GM23338 (cell line): ENCODE measurements at regions not wholly inside any gene's neighbourhood (a gene's known extent, or its start where the extent isn't known, plus 50 kb on each side); places are given as distances from the start of the nearest gene placed in this dataset.

Source experiments
- ATAC-seq: fragments of 200-7000 bp; cut with Tn5 transposase; 3 replicates; pipeline ENCODE4 v1.9.1; 2020
- DNase-seq: peaks from one replicate; pipeline ENCODE4 v3.0.0-alpha.2; 2015; ENCODE audit warnings: low spot score
- H2AFZ ChIP-seq: fragments of 200-600 bp; sonication (generic); 2 replicates; pipeline ENCODE4 v1.8.0; 2016; ENCODE audit warnings: antibody characterized with exemption, mild to moderate bottlenecking, moderate library complexity
- H3F3A ChIP-seq: fragments of 200-600 bp; sonication (generic); replicated peaks from 2 replicates; pipeline ENCODE4 v1.8.0; 2017; ENCODE audit warnings: antibody characterized with exemption, mixed run types, low read depth
- H3K27ac ChIP-seq: fragments of 200-600 bp; sonication (generic); 2 replicates; pipeline ENCODE4 v1.6.1; 2016; ENCODE audit warnings: low read depth
- H3K27me3 ChIP-seq: fragments of 200-600 bp; sonication (generic); 2 replicates; pipeline ENCODE4 v1.8.0; 2016; ENCODE audit warnings: mild to moderate bottlenecking, mixed run types, moderate library complexity; ENCODE audit not compliant: insufficient read depth
- H3K36me3 ChIP-seq: fragments of 200-600 bp; sonication (generic); 2 replicates; pipeline ENCODE4 v1.8.0; 2016; ENCODE audit warnings: mild to moderate bottlenecking; ENCODE audit not compliant: insufficient read depth
- H3K4me1 ChIP-seq: fragments of 200-600 bp; sonication (generic); 2 replicates; pipeline ENCODE4 v1.8.0; 2016; ENCODE audit warnings: mild to moderate bottlenecking, moderate library complexity; ENCODE audit not compliant: insufficient read depth
- H3K4me2 ChIP-seq: fragments of 200-600 bp; sonication (generic); 2 replicates; pipeline ENCODE4 v1.7.1; 2017; ENCODE audit warnings: mixed run types
- H3K4me3 ChIP-seq: fragments of 200-600 bp; sonication (generic); 2 replicates; pipeline ENCODE4 v1.6.1; 2016; ENCODE audit warnings: mixed run types
- H3K79me2 ChIP-seq: fragments of 200-600 bp; sonication (generic); replicated peaks from 2 replicates; pipeline ENCODE4 v1.8.0; 2017; ENCODE audit warnings: mild to moderate bottlenecking; ENCODE audit not compliant: insufficient read depth
- H3K9me2 ChIP-seq: fragments of 200-600 bp; sonication (generic); 2 replicates; pipeline ENCODE4 v1.8.0; 2017; ENCODE audit not compliant: insufficient read depth
- H4K20me1 ChIP-seq: fragments of 200-600 bp; sonication (generic); replicated peaks from 2 replicates; pipeline ENCODE4 v1.8.0; 2017; ENCODE audit warnings: mild to moderate bottlenecking; ENCODE audit not compliant: insufficient read depth
- H3K27ac Mint-ChIP-seq: 2 replicates; pipeline ENCODE4 v1.8.0; 2020; ENCODE audit warnings: inconsistent platforms, mild to moderate bottlenecking, moderate library complexity, mixed read lengths
- H3K27me3 Mint-ChIP-seq: 3 replicates; pipeline ENCODE4 v1.8.0; 2022; ENCODE audit warnings: low read depth, mild to moderate bottlenecking, moderate library complexity, mixed read lengths, inconsistent platforms; ENCODE audit not compliant: insufficient read depth, poor library complexity
- H3K36me3 Mint-ChIP-seq: 3 replicates; pipeline ENCODE4 v1.8.0; 2021; ENCODE audit warnings: low read depth, mild to moderate bottlenecking, inconsistent platforms, moderate library complexity, mixed read lengths
- H3K4me1 Mint-ChIP-seq: 3 replicates; pipeline ENCODE4 v1.8.0; 2020; ENCODE audit warnings: mild to moderate bottlenecking, inconsistent platforms, mixed read lengths
- H3K4me3 Mint-ChIP-seq: 3 replicates; pipeline ENCODE4 v1.8.0; 2021; ENCODE audit warnings: moderate library complexity, mild to moderate bottlenecking, inconsistent platforms, mixed read lengths
- H3K9me3 Mint-ChIP-seq: 3 replicates; pipeline ENCODE4 v1.8.0; 2020; ENCODE audit warnings: moderate library complexity, mild to moderate bottlenecking, inconsistent platforms, mixed read lengths
- CREB1 ChIP-seq: fragments of 250-450 bp; sonication (Bioruptor Pico); IDR thresholded peaks from 2 replicates; pipeline ENCODE4 v1.5.0; 2020; ENCODE audit warnings: low read depth, mild to moderate bottlenecking, moderate library complexity
- EZH2 ChIP-seq: fragments of 200-600 bp; sonication (generic); IDR thresholded peaks from one replicate; pipeline ENCODE4 v1.8.0; 2017; ENCODE audit warnings: antibody characterized with exemption, mild to moderate bottlenecking, low read depth; ENCODE audit not compliant: unreplicated experiment
- EZH2phosphoT487 ChIP-seq: fragments of 200-600 bp; sonication (generic); IDR thresholded peaks from one replicate; pipeline ENCODE4 v1.8.1; 2018; ENCODE audit warnings: antibody characterized with exemption; ENCODE audit not compliant: unreplicated experiment
- JUNB ChIP-seq: IDR thresholded peaks from one replicate; pipeline ENCODE4 v1.6.1; 2016; ENCODE audit warnings: antibody characterized with exemption; ENCODE audit not compliant: unreplicated experiment
- NANOG ChIP-seq: IDR thresholded peaks from 2 replicates; pipeline ENCODE4 v1.6.1; 2016; ENCODE audit warnings: antibody characterized with exemption, borderline replicate concordance
- POLR2AphosphoS5 ChIP-seq: IDR thresholded peaks from 2 replicates; pipeline ENCODE4 v1.6.1; 2016; ENCODE audit warnings: antibody characterized with exemption, low read depth
- STAT1 ChIP-seq: IDR thresholded peaks from one replicate; pipeline ENCODE4 v1.6.1; 2016; ENCODE audit warnings: antibody characterized with exemption; ENCODE audit not compliant: unreplicated experiment
- ZNF114 ChIP-seq: fragments of 250-450 bp; sonication (Bioruptor Pico); IDR thresholded peaks from 2 replicates; pipeline ENCODE4 v1.5.0; 2020; ENCODE audit warnings: mild to moderate bottlenecking, moderate library complexity
- ZNF331 ChIP-seq: fragments of 250-450 bp; sonication (Bioruptor Pico); IDR thresholded peaks from 2 replicates; pipeline ENCODE4 v1.5.0; 2020; ENCODE audit warnings: low read depth, mild to moderate bottlenecking, moderate library complexity
- ZNF462 ChIP-seq: fragments of 250-450 bp; sonication (Bioruptor Pico); IDR thresholded peaks from 2 replicates; pipeline ENCODE4 v1.5.0; 2020; ENCODE audit warnings: mild to moderate bottlenecking, moderate library complexity
- TF ChIP-seq, protein P1 (sequence below): IDR thresholded peaks from 2 replicates; pipeline ENCODE4 v1.6.1; 2016; ENCODE audit warnings: antibody characterized with exemption
- TF ChIP-seq, protein P2 (sequence below), 2 experiments: fragments of 200-600 bp in 1 of 2; sonication (generic) in 1 of 2; conservative IDR thresholded peaks; 2 replicates each; pipeline versions ENCODE4 v1.5.1 to v1.6.1; 2016 to 2017; ENCODE audit warnings: antibody characterized with exemption in 2 of 2, low read depth in 2 of 2, mild to moderate bottlenecking in 2 of 2, moderate library complexity in 1 of 2
- TF ChIP-seq, protein P3 (sequence below): IDR thresholded peaks from one replicate; pipeline ENCODE4 v1.6.1; 2018; ENCODE audit warnings: antibody characterized with exemption; ENCODE audit not compliant: unreplicated experiment

DNA sequence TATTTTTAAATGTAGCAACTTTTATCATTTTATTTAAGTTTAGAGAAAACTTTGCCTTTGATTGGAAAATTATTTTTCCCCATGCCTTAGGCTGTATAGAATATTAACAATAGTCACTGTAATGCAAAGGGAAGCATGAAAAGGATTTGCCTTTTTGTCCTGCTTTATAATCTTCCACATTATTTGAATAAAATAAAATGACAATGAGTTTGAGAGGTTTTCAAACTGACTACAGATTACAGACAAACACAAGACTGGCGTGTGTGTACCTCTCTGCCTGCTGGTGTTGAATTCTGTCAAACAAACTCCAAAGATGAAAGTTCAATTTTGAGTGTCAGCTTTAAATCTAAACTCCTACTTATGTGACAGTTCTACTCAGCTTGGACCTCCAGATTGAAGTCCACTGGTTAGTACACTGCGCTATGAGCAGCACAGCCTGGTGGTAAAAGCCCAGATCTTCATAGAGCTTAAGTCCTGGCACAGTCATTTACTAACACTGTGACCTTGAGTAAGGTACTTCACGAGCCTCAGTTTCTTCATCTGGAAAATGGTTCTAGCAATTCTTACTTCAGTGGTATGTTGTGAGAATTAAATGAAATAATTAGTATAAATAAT lies 98.3 kb upstream of the CPNE8 start:
- H3K9me2 ChIP-seq, result no peaks in the 10 kb centered on the region
- DNase-seq, result peak; percentile 15
- H2AFZ ChIP-seq, result no peak overlapping the region
- H3K36me3 ChIP-seq, result no peaks in the 10 kb centered on the region
- H3K36me3 Mint-ChIP-seq, result no peaks in the 10 kb centered on the region
- H3K4me3 Mint-ChIP-seq, result no peak overlapping the region
- no peak overlapping the region for H3K27ac ChIP-seq
- peaks cover 2% of the 10 kb centered on the region for H3K27me3 Mint-ChIP-seq
- no peaks in the 10 kb centered on the region for H4K20me1 ChIP-seq
- no peaks in the 10 kb centered on the region for H3K9me3 Mint-ChIP-seq
- ATAC-seq, result no peak
- H3K4me2 ChIP-seq, result no peak overlapping the region
- no peak overlapping the region for H3K27ac Mint-ChIP-seq
- H3K4me1 ChIP-seq, result 0 out of 2 replicates have a peak, but pooled peaks cover 8% of the 10 kb centered on the region
- H3K4me3 ChIP-seq, result no peak overlapping the region
- H3K4me1 Mint-ChIP-seq, result peaks cover 8% of the 10 kb centered on the region
- TF ChIP-seq ZNF462 (CRISPR knock-in tag) (no peak), NANOG (no peak), EZH2phosphoT487 (no peak), ZNF331 (CRISPR knock-in tag) (no peak), CREB1 (CRISPR knock-in tag) (no peak), POLR2AphosphoS5 (no peak), EZH2 (no peak), JUNB (no peak), STAT1 (no peak), ZNF114 (no peak)
- TF ChIP-seq, protein P1, sequence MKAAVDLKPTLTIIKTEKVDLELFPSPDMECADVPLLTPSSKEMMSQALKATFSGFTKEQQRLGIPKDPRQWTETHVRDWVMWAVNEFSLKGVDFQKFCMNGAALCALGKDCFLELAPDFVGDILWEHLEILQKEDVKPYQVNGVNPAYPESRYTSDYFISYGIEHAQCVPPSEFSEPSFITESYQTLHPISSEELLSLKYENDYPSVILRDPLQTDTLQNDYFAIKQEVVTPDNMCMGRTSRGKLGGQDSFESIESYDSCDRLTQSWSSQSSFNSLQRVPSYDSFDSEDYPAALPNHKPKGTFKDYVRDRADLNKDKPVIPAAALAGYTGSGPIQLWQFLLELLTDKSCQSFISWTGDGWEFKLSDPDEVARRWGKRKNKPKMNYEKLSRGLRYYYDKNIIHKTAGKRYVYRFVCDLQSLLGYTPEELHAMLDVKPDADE, result no peak
- TF ChIP-seq, protein P2, sequence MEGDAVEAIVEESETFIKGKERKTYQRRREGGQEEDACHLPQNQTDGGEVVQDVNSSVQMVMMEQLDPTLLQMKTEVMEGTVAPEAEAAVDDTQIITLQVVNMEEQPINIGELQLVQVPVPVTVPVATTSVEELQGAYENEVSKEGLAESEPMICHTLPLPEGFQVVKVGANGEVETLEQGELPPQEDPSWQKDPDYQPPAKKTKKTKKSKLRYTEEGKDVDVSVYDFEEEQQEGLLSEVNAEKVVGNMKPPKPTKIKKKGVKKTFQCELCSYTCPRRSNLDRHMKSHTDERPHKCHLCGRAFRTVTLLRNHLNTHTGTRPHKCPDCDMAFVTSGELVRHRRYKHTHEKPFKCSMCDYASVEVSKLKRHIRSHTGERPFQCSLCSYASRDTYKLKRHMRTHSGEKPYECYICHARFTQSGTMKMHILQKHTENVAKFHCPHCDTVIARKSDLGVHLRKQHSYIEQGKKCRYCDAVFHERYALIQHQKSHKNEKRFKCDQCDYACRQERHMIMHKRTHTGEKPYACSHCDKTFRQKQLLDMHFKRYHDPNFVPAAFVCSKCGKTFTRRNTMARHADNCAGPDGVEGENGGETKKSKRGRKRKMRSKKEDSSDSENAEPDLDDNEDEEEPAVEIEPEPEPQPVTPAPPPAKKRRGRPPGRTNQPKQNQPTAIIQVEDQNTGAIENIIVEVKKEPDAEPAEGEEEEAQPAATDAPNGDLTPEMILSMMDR (conservative IDR thresholded peaks at IDR 0.05; ENCODE audit: low read depth in 2 of 2), result no peak
- TF ChIP-seq, protein P3, sequence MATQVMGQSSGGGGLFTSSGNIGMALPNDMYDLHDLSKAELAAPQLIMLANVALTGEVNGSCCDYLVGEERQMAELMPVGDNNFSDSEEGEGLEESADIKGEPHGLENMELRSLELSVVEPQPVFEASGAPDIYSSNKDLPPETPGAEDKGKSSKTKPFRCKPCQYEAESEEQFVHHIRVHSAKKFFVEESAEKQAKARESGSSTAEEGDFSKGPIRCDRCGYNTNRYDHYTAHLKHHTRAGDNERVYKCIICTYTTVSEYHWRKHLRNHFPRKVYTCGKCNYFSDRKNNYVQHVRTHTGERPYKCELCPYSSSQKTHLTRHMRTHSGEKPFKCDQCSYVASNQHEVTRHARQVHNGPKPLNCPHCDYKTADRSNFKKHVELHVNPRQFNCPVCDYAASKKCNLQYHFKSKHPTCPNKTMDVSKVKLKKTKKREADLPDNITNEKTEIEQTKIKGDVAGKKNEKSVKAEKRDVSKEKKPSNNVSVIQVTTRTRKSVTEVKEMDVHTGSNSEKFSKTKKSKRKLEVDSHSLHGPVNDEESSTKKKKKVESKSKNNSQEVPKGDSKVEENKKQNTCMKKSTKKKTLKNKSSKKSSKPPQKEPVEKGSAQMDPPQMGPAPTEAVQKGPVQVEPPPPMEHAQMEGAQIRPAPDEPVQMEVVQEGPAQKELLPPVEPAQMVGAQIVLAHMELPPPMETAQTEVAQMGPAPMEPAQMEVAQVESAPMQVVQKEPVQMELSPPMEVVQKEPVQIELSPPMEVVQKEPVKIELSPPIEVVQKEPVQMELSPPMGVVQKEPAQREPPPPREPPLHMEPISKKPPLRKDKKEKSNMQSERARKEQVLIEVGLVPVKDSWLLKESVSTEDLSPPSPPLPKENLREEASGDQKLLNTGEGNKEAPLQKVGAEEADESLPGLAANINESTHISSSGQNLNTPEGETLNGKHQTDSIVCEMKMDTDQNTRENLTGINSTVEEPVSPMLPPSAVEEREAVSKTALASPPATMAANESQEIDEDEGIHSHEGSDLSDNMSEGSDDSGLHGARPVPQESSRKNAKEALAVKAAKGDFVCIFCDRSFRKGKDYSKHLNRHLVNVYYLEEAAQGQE, result no peak
- no peaks in the 10 kb centered on the region for H3F3A ChIP-seq
- no peaks in the 10 kb centered on the region for H3K27me3 ChIP-seq
- H3K79me2 ChIP-seq, result no peaks in the 10 kb centered on the region
